ENCODE measurements at regions not wholly inside any gene's neighbourhood (a gene's known extent, or its start where the extent isn't known, plus 50 kb on each side); places are given as distances from the start of the nearest gene placed in this dataset.

DNA sequence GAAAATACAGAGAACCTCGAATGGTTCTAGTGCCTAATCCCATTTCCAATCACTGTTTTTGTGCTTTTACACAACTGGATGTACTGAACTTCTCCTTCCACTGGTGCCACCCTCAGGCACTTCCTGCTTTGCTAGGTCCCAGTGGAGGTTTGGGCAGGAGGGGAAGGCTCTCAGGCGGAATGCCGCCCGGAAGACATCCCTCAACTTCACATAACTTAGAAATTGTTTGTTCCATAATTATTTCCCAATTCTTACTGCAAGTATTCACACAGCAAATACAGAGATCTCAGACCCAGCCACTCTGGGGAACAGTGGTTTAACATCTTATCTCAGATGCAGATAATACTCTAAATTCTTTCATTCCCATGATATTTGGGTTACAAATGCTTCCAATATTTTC lies 195.7 kb upstream of the IPO5 start:
- no peak for ATAC-seq
- POLR2A ChIA-PET = no interaction called here
- Mint-ChIP-seq H3K27ac (no peak overlapping the region), H3K36me3 (no peaks in the 10 kb centered on the region), H3K4me3 (no peak overlapping the region), H3K4me1 (peaks cover 6% of the 10 kb centered on the region; the same call in 1 of the 2 replicates), H3K9me3 (peaks cover 12% of the 10 kb centered on the region), H3K27me3 (ENCODE audit: low read depth) (no peaks in the 10 kb centered on the region)
- CTCF ChIA-PET = no interaction called here
- TF ChIP-seq, protein P1, sequence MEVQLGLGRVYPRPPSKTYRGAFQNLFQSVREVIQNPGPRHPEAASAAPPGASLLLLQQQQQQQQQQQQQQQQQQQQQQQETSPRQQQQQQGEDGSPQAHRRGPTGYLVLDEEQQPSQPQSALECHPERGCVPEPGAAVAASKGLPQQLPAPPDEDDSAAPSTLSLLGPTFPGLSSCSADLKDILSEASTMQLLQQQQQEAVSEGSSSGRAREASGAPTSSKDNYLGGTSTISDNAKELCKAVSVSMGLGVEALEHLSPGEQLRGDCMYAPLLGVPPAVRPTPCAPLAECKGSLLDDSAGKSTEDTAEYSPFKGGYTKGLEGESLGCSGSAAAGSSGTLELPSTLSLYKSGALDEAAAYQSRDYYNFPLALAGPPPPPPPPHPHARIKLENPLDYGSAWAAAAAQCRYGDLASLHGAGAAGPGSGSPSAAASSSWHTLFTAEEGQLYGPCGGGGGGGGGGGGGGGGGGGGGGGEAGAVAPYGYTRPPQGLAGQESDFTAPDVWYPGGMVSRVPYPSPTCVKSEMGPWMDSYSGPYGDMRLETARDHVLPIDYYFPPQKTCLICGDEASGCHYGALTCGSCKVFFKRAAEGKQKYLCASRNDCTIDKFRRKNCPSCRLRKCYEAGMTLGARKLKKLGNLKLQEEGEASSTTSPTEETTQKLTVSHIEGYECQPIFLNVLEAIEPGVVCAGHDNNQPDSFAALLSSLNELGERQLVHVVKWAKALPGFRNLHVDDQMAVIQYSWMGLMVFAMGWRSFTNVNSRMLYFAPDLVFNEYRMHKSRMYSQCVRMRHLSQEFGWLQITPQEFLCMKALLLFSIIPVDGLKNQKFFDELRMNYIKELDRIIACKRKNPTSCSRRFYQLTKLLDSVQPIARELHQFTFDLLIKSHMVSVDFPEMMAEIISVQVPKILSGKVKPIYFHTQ (CRISPR knock-in tag; IDR thresholded peaks at IDR 0.05) = no peak
- no peak for TF ChIP-seq ZNF263 (CRISPR knock-in tag; IDR thresholded peaks at IDR 0.05; ENCODE audit: low read depth)
- TF ChIP-seq RORB (CRISPR knock-in tag; IDR thresholded peaks at IDR 0.05) = no peak
- TF ChIP-seq, protein P2, sequence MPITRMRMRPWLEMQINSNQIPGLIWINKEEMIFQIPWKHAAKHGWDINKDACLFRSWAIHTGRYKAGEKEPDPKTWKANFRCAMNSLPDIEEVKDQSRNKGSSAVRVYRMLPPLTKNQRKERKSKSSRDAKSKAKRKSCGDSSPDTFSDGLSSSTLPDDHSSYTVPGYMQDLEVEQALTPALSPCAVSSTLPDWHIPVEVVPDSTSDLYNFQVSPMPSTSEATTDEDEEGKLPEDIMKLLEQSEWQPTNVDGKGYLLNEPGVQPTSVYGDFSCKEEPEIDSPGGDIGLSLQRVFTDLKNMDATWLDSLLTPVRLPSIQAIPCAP (CRISPR knock-in tag; IDR thresholded peaks at IDR 0.05) = no peak
- TF ChIP-seq FOXK1 (CRISPR knock-in tag; IDR thresholded peaks at IDR 0.05) = no peak
- TF ChIP-seq TEAD4 (CRISPR knock-in tag; IDR thresholded peaks at IDR 0.05) = no peak
- TF ChIP-seq NFE2L1 (CRISPR knock-in tag; IDR thresholded peaks at IDR 0.05) = no peak
- no peak for DNase-seq (ENCODE audit: low spot score)

DNA sequence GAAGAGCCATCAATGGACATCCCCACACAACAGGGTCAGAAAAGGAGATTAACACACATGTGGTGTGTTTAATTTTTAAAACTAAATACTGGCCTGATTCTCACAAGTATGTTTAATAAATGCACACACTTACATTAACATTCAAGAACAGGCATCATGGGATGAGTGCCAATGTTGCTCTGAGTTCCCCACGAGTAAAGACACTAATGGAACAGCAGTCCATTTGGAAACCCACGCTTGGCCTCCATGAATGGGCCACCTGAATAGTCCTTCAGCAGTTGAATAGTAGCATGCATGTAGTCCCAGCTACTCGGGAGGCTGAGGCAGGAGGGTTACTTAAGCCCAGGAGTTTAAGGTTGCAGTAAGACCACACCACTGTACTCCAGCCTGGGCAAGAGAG lies 195.2 kb upstream of the IPO5 start:
- CTCF ChIA-PET = no interaction called here
- POLR2A ChIA-PET = no interaction called here
- H3K4me3 Mint-ChIP-seq = no peak overlapping the region
- H3K27ac Mint-ChIP-seq = no peak overlapping the region
- ATAC-seq (no peak), DNase-seq (ENCODE audit: low spot score) (no peak)
- peaks cover 4% of the 10 kb centered on the region; the same call in 1 of the 2 replicates for H3K4me1 Mint-ChIP-seq
- H3K36me3 Mint-ChIP-seq = no peaks in the 10 kb centered on the region
- no peaks in the 10 kb centered on the region for H3K27me3 Mint-ChIP-seq (ENCODE audit: low read depth)
- no peak for TF ChIP-seq ZNF138 (CRISPR knock-in tag; conservative IDR thresholded peaks at IDR 0.05)
- TF ChIP-seq, protein P3, sequence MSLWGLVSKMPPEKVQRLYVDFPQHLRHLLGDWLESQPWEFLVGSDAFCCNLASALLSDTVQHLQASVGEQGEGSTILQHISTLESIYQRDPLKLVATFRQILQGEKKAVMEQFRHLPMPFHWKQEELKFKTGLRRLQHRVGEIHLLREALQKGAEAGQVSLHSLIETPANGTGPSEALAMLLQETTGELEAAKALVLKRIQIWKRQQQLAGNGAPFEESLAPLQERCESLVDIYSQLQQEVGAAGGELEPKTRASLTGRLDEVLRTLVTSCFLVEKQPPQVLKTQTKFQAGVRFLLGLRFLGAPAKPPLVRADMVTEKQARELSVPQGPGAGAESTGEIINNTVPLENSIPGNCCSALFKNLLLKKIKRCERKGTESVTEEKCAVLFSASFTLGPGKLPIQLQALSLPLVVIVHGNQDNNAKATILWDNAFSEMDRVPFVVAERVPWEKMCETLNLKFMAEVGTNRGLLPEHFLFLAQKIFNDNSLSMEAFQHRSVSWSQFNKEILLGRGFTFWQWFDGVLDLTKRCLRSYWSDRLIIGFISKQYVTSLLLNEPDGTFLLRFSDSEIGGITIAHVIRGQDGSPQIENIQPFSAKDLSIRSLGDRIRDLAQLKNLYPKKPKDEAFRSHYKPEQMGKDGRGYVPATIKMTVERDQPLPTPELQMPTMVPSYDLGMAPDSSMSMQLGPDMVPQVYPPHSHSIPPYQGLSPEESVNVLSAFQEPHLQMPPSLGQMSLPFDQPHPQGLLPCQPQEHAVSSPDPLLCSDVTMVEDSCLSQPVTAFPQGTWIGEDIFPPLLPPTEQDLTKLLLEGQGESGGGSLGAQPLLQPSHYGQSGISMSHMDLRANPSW (CRISPR knock-in tag; conservative IDR thresholded peaks at IDR 0.05; ENCODE audit: low read depth) = no peak
- no peak for TF ChIP-seq NFE2L1 (CRISPR knock-in tag; IDR thresholded peaks at IDR 0.05)
- TF ChIP-seq, protein P4, sequence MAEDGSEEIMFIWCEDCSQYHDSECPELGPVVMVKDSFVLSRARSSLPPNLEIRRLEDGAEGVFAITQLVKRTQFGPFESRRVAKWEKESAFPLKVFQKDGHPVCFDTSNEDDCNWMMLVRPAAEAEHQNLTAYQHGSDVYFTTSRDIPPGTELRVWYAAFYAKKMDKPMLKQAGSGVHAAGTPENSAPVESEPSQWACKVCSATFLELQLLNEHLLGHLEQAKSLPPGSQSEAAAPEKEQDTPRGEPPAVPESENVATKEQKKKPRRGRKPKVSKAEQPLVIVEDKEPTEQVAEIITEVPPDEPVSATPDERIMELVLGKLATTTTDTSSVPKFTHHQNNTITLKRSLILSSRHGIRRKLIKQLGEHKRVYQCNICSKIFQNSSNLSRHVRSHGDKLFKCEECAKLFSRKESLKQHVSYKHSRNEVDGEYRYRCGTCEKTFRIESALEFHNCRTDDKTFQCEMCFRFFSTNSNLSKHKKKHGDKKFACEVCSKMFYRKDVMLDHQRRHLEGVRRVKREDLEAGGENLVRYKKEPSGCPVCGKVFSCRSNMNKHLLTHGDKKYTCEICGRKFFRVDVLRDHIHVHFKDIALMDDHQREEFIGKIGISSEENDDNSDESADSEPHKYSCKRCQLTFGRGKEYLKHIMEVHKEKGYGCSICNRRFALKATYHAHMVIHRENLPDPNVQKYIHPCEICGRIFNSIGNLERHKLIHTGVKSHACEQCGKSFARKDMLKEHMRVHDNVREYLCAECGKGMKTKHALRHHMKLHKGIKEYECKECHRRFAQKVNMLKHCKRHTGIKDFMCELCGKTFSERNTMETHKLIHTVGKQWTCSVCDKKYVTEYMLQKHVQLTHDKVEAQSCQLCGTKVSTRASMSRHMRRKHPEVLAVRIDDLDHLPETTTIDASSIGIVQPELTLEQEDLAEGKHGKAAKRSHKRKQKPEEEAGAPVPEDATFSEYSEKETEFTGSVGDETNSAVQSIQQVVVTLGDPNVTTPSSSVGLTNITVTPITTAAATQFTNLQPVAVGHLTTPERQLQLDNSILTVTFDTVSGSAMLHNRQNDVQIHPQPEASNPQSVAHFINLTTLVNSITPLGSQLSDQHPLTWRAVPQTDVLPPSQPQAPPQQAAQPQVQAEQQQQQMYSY (CRISPR knock-in tag; IDR thresholded peaks at IDR 0.05) = no peak
- no peak for TF ChIP-seq TP53 (CRISPR knock-in tag; IDR thresholded peaks at IDR 0.05)
- H3K9me3 Mint-ChIP-seq = peaks cover 17% of the 10 kb centered on the region

DNA sequence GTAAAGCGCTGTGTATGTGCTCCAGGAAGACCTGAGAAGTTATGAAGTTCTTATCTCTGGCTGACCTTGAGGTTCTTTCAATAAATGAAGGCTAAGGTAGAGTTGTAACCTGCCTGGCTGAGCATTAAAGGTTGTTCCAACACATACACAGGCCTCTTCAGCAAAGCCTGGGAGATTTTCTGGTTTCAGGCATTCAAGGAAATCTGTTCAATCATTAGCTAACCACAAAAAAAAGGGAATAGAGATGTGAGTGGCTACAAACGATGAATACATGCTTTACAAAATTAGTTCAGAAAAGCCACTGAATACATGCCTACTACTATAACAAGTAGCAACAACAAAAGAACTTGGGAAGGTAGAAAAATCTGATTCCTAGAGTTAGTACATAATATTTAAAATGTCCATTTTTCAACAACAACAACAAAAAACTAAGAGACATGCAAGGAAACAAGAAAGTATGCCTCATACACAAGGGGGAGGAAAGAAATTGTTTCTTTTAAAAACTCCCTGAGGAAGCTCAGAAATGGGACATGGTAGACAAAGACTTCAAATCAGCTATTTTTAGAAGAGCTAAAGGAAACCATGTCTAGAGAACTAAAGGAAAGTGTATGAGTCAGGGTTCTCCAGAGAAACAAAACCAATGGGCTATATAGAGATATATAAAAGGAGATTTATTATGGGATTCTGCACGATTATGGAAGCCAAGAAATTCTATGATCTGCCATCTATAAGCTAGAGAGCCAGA lies 191.5 kb upstream of the IPO5 start:
- no peaks in the 10 kb centered on the region; the same call in 1 of the 2 replicates for H3K36me3 Mint-ChIP-seq
- DNase-seq (ENCODE audit: low spot score) (no peak), ATAC-seq (no peak)
- POLR2A ChIA-PET = interaction anchor here (0.5 kb wide), 1 partner anchor 180 kb away, joined by 3 read pairs; no protein-coding TSS in a partner anchor
- H3K27me3 Mint-ChIP-seq (ENCODE audit: low read depth) = no peaks in the 10 kb centered on the region
- CTCF ChIA-PET = no interaction called here
- peaks cover 34% of the 10 kb centered on the region for H3K9me3 Mint-ChIP-seq
- peaks cover 4% of the 10 kb centered on the region; the same call in 1 of the 2 replicates for H3K4me1 Mint-ChIP-seq
- H3K4me3 Mint-ChIP-seq = no peak overlapping the region
- no peak overlapping the region for H3K27ac Mint-ChIP-seq
- TF ChIP-seq, protein P5, sequence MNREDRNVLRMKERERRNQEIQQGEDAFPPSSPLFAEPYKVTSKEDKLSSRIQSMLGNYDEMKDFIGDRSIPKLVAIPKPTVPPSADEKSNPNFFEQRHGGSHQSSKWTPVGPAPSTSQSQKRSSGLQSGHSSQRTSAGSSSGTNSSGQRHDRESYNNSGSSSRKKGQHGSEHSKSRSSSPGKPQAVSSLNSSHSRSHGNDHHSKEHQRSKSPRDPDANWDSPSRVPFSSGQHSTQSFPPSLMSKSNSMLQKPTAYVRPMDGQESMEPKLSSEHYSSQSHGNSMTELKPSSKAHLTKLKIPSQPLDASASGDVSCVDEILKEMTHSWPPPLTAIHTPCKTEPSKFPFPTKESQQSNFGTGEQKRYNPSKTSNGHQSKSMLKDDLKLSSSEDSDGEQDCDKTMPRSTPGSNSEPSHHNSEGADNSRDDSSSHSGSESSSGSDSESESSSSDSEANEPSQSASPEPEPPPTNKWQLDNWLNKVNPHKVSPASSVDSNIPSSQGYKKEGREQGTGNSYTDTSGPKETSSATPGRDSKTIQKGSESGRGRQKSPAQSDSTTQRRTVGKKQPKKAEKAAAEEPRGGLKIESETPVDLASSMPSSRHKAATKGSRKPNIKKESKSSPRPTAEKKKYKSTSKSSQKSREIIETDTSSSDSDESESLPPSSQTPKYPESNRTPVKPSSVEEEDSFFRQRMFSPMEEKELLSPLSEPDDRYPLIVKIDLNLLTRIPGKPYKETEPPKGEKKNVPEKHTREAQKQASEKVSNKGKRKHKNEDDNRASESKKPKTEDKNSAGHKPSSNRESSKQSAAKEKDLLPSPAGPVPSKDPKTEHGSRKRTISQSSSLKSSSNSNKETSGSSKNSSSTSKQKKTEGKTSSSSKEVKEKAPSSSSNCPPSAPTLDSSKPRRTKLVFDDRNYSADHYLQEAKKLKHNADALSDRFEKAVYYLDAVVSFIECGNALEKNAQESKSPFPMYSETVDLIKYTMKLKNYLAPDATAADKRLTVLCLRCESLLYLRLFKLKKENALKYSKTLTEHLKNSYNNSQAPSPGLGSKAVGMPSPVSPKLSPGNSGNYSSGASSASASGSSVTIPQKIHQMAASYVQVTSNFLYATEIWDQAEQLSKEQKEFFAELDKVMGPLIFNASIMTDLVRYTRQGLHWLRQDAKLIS (CRISPR knock-in tag; IDR thresholded peaks at IDR 0.05; ENCODE audit: borderline replicate concordance) = no peak
- TF ChIP-seq, protein P6, sequence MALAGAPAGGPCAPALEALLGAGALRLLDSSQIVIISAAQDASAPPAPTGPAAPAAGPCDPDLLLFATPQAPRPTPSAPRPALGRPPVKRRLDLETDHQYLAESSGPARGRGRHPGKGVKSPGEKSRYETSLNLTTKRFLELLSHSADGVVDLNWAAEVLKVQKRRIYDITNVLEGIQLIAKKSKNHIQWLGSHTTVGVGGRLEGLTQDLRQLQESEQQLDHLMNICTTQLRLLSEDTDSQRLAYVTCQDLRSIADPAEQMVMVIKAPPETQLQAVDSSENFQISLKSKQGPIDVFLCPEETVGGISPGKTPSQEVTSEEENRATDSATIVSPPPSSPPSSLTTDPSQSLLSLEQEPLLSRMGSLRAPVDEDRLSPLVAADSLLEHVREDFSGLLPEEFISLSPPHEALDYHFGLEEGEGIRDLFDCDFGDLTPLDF (CRISPR knock-in tag; IDR thresholded peaks at IDR 0.05) = no peak
- TF ChIP-seq NFE2L1 (CRISPR knock-in tag; IDR thresholded peaks at IDR 0.05) (no peak), CREM (CRISPR knock-in tag; IDR thresholded peaks at IDR 0.05) (no peak)
